ENCODE measurements at regions not wholly inside any gene's neighbourhood (a gene's known extent, or its start where the extent isn't known, plus 50 kb on each side); places are given as distances from the start of the nearest gene placed in this dataset.

DNA sequence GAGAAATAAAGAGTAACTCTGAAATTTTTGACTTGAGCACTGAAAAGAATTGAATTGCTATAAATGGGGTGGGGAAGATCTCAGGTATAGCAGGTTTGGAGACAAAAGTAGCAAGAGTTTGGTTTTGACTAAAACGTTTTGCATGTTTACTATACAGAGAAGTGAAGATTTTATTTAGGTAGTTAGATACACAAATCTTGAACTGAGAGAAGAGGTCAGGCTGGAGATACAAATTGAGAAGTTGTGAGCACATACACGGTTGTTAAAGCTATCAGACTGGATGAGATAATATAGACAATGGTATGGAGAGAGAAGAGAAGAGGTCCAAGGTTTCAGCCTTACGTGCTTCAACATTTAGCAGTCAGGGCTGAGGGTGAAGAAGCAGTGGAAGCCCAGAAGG is 420.9 kb downstream of the FOXO1 start:
- DNase-seq (ENCODE audit: low read depth, low spot score) = no peak

DNA sequence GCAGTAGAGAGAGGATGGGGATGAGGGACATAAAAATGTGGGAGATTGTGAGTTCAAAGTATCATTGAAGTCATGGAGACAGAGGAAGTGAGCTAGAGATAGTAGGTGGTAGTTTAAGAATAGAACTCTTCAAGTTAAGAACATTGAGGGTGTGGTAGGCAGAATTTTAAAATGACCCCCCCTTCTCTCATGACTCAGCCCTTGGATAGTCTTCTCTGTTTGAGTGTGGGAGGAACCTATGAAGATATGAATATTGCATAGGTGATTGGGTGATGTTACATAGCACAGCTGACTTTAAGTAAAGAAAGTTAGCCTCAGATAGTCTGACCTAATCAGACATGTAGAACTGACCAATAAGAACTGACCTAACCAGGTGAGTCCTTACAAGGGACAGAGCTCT is 418.6 kb downstream of the FOXO1 start:
- no peak for DNase-seq (ENCODE audit: low read depth, low spot score)

DNA sequence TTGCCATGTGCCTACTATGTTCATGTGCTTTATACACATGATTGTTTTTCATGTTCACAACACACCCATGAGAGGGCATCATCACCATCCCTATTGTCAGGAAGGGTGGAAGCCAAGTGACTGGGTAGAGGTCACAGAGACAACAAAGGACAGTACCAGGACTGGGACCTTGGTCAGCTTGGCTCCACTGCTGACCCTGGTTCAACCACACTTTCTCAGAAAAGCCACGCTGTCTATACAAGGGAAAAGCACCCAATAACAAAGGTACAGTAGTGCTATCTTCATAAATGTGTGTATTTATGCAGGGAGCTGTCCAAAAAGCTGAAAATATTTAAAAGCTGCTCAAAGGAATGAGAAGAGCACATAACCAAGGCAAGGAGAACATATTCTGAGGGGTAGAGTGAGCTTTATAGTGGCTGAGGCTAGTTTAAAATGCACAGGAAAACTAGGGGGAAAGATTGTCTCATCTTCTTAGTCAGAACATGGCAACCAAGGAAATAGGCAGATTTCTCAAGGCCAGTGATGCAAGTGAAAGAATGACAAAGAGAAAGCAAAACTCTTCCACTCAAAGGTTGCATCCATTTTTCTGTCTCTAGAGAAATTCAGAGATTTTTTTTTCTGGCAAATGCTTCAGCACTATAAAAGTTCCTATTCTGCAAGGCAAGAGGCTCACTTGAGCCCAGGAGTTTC is 415.0 kb downstream of the FOXO1 start:
- no peak for DNase-seq (ENCODE audit: low read depth, low spot score)

DNA sequence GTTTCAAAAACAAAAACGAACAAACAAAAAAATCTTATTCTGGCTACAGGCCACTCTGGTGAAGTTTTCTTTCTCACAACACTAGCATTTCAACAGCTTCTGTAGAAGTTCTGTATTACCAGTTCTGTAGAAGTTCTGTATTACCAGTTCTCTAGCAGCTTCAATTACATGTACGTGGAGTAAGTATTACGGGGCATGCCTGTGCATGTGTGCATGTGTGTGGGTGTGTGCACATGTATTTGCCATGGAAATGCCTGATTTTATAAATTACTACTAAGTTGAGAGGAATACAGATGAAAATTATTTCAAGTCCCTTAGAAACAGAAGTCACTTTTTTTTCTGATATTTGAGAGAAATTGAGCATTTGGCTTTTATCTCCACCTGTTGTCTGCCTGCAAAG is 414.2 kb downstream of the FOXO1 start:
- no peak for DNase-seq (ENCODE audit: low read depth, low spot score)

DNA sequence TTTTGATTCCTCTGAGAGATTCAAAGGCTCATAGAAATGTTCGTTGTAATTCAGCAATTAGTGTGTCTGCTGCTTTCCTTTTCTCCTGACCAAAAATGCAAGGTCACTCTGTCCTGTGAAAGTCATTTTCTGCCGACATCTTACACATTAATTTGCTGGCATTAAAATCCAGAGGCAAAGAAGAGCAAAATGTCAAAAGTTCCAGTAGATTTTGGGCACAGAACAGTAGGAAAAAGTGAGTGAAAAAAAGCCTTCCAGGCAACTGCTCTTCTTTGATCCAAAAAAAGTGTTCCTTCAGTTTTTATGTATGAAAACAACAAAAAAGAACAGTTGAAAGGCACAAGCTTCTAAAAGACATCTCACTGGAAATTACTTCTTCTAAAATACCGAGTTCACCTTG is 413.8 kb downstream of the FOXO1 start:
- DNase-seq (ENCODE audit: low read depth, low spot score) = no peak

DNA sequence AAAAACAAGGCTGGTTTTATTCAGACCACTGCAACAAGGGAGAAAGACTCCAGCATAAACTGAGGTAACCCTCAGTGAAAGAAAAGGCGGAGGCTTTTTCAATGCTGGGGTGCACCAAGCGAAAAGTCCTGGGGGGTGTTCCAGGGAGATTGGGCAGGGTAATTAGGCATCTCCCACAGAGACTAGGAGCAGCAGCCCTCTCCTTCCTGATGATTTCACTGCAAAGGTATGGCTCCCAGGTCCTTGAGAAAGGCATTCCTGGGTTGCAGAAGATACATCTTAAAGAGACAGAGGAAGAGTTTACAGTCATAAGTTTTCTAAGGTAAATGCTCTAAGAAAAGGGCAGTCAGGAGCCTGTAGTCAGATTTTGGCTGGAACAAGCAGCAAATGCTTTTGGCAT is 412.0 kb downstream of the FOXO1 start:
- no peak for DNase-seq (ENCODE audit: low read depth, low spot score)

DNA sequence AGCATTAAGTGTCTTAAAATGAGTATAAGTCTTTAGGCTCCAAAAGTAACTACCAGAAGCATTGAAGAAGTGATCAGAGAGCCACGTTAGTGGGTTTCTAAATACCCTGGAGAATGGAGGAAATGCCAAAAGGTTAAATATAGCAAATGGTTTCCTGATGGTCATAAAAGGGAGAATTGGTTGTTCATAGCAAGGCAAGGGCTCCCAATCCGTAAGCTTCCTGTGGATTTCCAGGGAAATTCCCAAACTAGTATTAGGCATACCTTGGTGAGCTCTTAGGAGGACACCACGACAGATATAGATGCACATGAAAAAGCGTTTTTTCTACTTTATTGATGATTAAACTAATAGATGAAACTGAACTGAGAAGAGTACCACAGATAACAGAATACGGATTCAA is 410.9 kb downstream of the FOXO1 start:
- no peak for DNase-seq (ENCODE audit: low read depth, low spot score)

DNA sequence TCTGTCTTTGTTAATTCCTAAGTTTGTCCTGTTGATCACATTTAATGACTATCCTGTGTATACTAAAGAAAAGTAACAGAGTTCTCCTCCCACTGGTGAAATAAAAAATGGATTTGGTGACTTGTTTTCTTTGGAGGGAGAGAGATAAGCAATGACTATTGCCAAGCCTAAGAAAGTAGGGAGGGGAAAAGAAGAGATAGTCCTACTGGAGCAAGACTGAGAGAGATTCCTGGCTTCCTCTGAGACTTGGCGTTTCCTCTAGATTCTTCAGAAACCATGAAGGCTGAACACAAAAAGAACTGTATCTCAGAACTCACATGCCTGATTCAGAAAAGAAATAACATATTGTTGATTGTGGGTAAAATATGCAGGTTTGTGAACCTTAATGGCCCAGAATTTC is 406.5 kb downstream of the FOXO1 start:
- no peak for DNase-seq (ENCODE audit: low read depth, low spot score)

DNA sequence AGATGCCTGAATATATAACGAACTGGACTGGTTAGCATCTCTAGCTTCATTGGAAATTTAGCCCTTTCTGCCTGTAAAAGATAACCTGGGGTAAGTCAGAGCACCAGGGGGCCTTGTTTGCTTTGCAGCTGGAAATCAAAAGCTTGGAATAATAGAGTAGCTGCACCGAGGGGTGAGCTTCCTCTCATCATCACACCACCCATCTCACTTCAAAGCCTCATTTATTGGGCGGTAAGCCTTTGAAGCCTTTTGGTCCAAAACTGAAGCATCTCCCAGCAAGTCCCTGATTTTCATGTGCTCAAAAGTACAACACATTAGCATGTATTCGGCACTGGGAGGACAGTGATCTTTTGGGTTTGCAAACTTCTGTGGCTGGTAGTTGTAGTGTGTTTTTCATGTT is 405.1 kb downstream of the FOXO1 start:
- no peak for DNase-seq (ENCODE audit: low read depth, low spot score)

DNA sequence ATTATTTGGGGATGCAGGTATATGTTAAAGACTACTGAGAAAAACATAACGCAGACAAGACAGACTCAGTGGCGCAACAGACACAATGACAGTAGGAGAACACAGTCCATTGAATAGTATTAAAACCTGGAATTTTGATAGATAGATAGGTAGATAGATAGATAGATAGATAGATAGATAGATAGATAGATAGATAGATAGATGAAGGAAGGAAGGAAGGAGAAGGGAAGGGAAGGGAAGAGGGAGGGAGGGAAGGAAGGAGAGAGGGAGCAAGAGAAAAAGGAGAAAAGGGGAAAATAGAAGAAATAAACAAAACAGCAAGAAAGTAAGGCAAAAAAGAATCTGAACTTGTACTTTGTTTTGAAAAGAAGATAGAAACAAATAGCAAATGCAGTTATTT is 404.5 kb downstream of the FOXO1 start:
- DNase-seq (ENCODE audit: low read depth, low spot score) = no peak

DNA sequence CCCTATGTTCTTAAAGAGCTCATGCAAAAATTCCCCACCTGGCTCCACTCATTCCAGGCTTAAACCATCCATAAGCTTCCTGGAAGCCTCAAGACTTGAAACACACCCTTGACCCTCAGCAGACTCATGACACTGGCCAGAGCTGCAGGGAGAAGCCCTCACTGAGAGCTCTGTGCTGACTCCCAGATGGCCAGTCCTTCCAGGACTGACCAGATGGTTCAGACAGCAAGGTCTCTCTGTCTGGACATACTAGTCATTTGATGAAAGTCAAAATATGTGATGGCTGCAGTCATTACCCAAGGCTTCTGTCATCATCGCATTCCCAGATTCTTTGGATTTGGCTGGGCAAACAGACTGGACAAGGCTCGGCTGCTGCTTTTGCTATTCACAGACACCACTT is 397.4 kb downstream of the FOXO1 start:
- DNase-seq (ENCODE audit: low read depth, low spot score) = no peak

DNA sequence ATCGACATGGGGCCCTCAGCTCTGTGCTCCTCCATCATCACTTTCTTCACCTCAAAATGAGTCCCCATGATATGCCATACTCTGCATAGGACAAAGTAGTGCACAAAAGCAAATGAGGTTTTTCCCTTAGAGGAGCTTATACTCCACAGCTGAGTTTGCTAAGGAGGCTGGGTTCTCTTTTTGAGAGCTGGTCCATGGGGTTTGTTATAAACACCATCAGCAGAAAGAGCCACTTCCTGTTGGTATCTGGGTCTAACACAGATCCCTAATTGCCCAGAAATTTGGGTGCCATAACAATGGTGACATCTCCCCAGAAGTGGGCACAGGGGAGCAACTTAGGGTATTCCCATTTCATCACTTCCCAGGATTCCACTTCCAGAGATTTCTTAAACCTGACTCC is 395.7 kb downstream of the FOXO1 start:
- no peak for DNase-seq (ENCODE audit: low read depth, low spot score)

DNA sequence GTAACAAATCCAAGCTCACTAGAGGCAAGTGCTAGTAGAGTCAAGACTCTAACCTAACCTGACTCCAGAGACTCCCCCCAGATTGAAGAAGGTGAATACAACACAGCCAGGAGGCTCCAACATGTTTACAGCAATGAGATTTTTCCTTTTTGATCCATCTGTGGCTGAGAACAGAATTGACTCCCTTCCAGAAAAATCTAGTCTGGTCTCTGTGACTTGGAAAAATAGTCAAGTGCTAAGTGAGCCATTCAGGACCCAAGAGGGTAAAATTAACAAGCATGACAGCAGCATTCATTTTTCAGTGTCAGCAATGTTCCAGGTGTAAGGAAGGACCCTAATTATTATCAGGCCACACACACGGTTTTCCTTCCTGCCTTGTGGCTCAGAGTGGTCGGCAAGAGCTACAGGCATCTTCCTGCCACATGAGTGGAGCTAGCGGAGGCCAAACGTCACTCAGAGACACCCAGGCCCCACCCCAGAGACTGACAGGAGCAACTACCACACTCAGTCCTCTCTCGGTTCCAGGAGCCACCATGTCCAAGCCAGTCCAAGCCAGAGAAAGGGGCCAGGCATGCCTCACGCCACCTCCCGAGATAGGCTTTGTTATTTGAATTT is 395.1 kb downstream of the FOXO1 start:
- DNase-seq (ENCODE audit: low read depth, low spot score) = no peak

DNA sequence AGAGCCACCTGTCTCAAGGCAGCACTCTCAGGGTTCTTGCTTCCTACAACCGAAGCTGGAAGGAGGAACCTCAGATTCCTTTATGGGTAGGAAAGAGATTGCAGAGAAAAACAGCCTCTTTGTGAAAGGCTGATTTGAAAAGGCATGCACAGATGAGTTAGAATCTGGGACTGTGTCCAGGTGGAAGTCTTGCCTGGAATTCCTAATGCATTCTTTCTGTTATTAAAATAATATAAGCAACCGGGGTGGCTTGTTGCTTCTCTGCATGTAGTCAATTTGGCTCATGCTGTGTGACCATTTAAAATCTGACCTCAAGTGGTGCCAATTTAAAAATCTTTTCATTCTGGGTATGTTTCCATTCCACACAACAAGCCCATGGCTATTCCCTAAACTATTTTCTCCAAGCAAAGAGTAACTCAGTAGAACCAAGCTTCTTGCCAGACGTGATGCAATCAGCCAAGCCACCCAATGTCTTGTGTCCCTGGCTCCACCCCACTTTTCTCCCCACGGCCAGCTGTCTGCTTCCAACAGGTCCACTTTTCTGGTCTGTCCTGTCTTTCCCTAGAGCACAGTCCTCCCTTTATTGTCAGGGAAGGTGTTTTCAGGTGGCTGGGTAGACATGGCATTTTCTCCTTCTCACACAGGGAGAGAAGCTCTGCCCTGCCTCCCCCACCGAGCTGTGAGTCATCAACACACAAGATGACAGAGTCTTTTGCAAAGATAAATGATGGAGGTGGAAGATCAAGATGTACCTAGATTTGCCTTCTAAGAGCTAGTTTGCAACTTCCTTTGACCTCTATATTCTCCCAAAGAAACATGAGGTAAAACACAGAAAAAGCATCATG is 394.3 kb downstream of the FOXO1 start:
- DNase-seq (ENCODE audit: low read depth, low spot score) = peak; percentile 9

DNA sequence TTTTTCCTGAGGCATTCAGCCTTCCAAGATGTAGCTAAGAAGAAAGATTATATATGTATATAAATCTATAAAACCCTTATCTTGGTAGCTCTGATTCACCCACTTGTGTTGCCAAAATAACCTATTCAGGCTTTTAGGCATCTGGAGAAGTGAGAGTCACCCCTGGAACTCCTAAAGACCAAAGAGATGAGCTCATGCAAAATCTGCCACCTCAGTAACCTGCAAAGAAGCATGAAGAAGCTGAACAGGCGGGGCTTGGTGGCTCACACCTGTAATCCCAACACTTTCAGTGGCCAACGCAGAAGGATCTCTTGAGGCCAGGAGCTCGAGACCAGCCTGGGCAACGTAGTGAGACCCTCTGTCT is 393.7 kb downstream of the FOXO1 start:
- no peak for DNase-seq (ENCODE audit: low read depth, low spot score)

DNA sequence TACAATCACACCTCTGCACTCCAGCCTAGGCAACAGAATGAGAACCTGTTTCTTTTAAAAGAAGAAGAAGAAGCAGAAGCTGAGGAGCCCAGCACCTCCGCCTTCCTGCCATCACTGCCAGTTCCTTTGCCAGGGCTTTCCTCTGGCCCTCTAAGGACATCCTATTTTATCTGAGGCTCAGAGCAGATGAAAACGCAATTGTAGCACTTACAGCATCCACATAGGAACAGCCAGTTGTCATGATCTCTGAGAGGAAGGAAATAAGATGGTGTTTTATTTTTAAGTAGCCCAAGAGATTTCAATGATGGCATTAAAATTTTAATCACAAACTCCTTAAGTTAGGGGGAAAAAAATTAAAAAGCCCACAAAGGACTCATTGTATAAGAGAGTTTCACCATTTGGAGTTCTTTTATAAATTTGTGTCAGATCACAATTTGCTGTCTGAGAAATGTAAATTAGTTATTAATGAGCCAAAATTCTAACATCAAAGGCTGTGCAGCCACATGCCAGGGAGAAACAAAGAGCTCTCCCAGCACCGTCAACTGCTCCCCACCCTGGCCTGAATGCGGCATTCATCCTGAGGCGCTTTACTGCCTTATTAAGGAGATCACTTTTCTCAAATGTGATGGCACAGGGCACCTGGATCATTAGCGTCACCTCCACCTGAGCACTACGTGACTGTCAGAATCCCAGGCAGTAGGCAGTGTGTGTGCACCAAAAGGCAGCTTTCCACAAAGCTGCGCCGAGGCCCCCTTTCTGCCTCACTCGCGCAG is 393.0 kb downstream of the FOXO1 start:
- DNase-seq (ENCODE audit: low read depth, low spot score) = no peak

DNA sequence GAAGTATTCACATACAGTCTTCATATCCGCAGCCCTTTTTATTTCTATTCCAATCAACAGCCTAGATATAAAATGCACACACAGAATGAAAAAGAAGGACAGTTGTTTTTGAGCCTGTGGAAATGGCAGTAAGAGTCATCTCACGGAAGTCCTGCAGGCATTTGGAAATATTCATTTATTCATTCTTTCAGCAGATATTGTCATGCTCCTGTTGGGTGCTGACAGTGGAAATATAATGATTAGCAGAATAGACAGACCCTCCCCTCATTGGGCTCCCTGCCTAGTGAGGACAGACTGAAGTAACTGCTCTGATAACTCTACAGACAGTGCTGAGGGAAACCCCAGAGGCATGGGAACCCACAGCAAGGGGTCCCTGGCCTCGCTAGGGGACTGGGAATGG is 392.3 kb downstream of the FOXO1 start:
- no peak for DNase-seq (ENCODE audit: low read depth, low spot score)

DNA sequence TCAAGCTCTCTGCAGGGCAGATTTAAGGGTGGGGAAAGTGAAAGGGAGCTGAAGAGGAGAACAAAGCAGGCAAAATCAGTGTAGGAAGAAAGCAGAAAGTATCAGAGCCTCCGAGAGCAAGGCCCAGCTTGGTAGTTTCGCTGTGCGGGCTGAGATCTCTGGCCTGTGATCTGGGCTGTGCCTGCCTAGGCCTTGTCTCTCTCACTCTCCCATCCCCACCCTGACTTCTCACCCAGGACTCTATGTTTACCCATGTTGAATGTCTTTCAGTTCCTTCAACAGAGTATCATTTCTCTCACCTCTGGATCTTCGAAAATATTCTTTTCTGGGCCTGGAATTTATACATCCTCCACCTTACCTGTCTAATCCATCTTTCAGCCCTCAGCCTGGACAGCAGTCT is 391.3 kb downstream of the FOXO1 start:
- DNase-seq (ENCODE audit: low read depth, low spot score) = no peak

DNA sequence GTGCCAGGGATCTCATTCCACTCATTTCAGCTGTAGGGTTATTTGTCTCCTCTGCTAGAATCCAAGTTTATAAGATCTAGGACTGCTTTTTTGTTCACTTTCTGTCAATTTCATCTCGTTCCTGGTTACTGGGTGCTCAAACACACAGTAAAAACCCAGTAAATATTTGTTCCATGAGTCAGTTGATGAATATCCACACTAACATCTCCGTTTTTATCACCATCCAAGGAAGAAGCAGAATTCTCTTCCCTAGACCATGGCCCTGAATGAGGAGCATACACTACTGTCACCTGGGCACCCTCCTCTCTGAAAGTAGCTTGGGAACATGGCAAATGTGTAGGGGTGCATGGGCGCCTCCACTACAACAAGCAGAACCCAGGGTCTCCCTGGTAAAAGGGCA is 390.8 kb downstream of the FOXO1 start:
- no peak for DNase-seq (ENCODE audit: low read depth, low spot score)

DNA sequence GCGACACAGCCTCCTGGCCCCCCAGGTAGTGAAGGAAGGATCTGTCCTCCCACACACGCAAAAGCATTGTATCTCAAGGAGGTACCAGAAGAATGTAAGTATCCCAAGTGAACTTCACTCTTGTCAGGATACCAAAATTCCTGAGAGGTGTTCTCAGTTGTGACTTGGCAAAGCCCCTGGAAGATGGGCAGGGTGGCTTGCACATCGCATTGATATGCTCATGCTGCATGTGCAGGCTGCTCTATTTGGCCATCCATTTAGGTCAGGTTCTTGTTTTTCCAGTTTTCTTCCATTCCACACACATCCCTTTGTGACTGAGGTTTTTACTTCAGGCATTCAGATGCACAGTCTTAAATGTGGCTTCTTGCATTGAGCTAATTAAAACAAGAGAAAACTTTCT is 382.8 kb downstream of the FOXO1 start:
- DNase-seq (ENCODE audit: low read depth, low spot score) = no peak

DNA sequence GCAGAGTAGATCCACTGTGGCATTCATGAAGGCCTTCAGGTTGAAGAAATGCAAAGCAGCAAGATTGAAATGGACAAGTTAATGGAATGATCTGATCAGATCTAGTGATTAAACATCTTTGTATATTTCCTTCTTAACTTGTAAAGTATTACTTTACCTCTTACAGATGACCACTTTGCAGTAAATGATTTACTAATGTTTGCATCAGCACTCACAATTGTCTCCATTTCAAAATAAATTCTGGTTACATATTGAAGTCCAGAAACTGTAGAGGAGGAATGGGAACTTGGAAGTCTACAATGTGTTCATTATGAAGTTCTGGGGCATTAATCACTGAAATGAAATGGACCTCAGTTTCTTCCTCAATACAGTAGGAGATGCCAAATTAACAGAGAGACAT is 380.8 kb downstream of the FOXO1 start:
- no peak for DNase-seq (ENCODE audit: low read depth, low spot score)

DNA sequence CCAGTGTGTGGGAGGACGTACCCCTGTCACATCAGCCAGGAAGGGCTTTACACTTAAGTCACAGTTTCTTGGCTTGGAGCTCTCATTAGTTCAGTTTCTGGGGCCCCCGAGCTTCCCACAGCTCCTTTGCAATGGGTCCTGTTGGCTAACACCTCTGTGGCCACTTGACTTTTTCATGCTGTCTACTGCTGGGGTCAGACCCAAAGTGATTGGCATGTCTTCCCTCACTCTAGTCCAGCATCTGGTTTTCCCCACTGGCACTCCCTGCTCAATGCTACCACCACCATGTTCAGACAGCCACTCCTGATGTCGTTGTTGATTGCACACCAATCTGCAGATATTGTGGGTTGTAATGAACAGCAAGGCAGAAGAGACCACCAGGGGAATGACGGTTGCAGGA is 379.0 kb downstream of the FOXO1 start:
- DNase-seq (ENCODE audit: low read depth, low spot score) = no peak
